AG10803 (cell line): ENCODE measurements at regions not wholly inside any gene's neighbourhood (a gene's known extent, or its start where the extent isn't known, plus 50 kb on each side); places are given as distances from the start of the nearest gene placed in this dataset.

Experiments used
- DNase-seq: peaks from one replicate; pipeline ENCODE4 v3.0.0; 2010; ENCODE audit warnings: low read depth
- H3K4me3 ChIP-seq: 2 replicates; pipeline ENCODE4 v1.5.1; 2011; ENCODE audit warnings: mild to moderate bottlenecking, low read length, control low read depth
- CTCF ChIP-seq: conservative IDR thresholded peaks from 2 replicates; pipeline ENCODE4 v1.5.1; 2011; ENCODE audit warnings: mild to moderate bottlenecking, low read length, control low read depth, inconsistent platforms

- no peak for TF ChIP-seq CTCF
- no peak for DNase-seq
- no peak overlapping the region for H3K4me3 ChIP-seq
Measured at GRCh38 chr3:31232055-31233025, 300.4 kb upstream of the STT3B start.

GRCh38 chr3:31234145-31234544 is 298.6 kb upstream of the STT3B start:
- TF ChIP-seq CTCF: no peak
- DNase-seq: no peak
- no peak overlapping the region for H3K4me3 ChIP-seq

GRCh38 chr3:31235062-31235700 is 297.5 kb upstream of the STT3B start:
- H3K4me3 ChIP-seq: no peak overlapping the region
- no peak for TF ChIP-seq CTCF
- DNase-seq: no peak

- H3K4me3 ChIP-seq: no peak overlapping the region
- no peak for DNase-seq
- TF ChIP-seq CTCF: no peak
Measured at GRCh38 chr3:31237887-31238286, 294.8 kb upstream of the STT3B start.

GRCh38 chr3:31240013-31240412 is 292.7 kb upstream of the STT3B start:
- DNase-seq: no peak
- no peak for TF ChIP-seq CTCF
- no peak overlapping the region for H3K4me3 ChIP-seq

GRCh38 chr3:31240466-31240865 is 292.3 kb upstream of the STT3B start:
- TF ChIP-seq CTCF: no peak
- DNase-seq: no peak
- no peak overlapping the region for H3K4me3 ChIP-seq

GRCh38 chr3:31240874-31241273 is 291.9 kb upstream of the STT3B start:
- H3K4me3 ChIP-seq: no peak overlapping the region
- no peak for TF ChIP-seq CTCF
- DNase-seq: no peak
